Suprapubic skin (tissue), 3 donors: ENCODE measurements at regions not wholly inside any gene's neighbourhood (a gene's known extent, or its start where the extent isn't known, plus 50 kb on each side); places are given as distances from the start of the nearest gene placed in this dataset.

Experiments used
- EP300 ChIP-seq: sonication (generic); formaldehyde crosslinking; IDR thresholded peaks from one replicate; pipeline ENCODE4 v1.6.1; 2017; ENCODE audit warnings: antibody characterized with exemption
- TF ChIP-seq, protein P1 (sequence below), 2 donors: fragments of 200-600 bp in 1 of 2; fragments of 450-650 bp in 1 of 2; sonication (generic) in 1 of 2; IDR thresholded peaks; one replicate each; pipeline ENCODE4 v1.5.1; 2016 to 2019; ENCODE audit warnings: antibody characterized with exemption in 2 of 2, mild to moderate bottlenecking in 1 of 2, moderate library complexity in 1 of 2

GRCh38 chr6:119726086-119726485 lies 376.5 kb upstream of the MAN1A1 start:
- TF ChIP-seq EP300: no peak
- TF ChIP-seq, protein P1, sequence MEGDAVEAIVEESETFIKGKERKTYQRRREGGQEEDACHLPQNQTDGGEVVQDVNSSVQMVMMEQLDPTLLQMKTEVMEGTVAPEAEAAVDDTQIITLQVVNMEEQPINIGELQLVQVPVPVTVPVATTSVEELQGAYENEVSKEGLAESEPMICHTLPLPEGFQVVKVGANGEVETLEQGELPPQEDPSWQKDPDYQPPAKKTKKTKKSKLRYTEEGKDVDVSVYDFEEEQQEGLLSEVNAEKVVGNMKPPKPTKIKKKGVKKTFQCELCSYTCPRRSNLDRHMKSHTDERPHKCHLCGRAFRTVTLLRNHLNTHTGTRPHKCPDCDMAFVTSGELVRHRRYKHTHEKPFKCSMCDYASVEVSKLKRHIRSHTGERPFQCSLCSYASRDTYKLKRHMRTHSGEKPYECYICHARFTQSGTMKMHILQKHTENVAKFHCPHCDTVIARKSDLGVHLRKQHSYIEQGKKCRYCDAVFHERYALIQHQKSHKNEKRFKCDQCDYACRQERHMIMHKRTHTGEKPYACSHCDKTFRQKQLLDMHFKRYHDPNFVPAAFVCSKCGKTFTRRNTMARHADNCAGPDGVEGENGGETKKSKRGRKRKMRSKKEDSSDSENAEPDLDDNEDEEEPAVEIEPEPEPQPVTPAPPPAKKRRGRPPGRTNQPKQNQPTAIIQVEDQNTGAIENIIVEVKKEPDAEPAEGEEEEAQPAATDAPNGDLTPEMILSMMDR (IDR thresholded peaks at IDR 0.05): no peak
